Lung (tissue), 11 donors: ENCODE measurements at regions not wholly inside any gene's neighbourhood (a gene's known extent, or its start where the extent isn't known, plus 50 kb on each side); places are given as distances from the start of the nearest gene placed in this dataset.
A peak's percentile ranks its signal among the peaks of the same experiment; 100 is the strongest.

Source experiments
- ATAC-seq: fragments of 200-7000 bp; cut with Tn5 transposase; one replicate; pipeline ENCODE4 v1.9.1; 2020; ENCODE audit warnings: moderate number of reproducible peaks; ENCODE audit not compliant: insufficient read depth, low FRiP score
- DNase-seq, 3 donors: peaks; one replicate each; pipeline ENCODE4 v3.0.0-alpha.2; 2013 to 2017
- H3K27ac ChIP-seq, 2 donors: one replicate each; pipeline ENCODE4 v1.5.1; 2013; ENCODE audit warnings: mild to moderate bottlenecking in 2 of 2, moderate library complexity in 2 of 2, control low read depth in 1 of 2, inconsistent platforms in 1 of 2, low read depth in 1 of 2, low read length in 1 of 2
- H3K27me3 ChIP-seq, 3 donors: one replicate each; pipeline ENCODE4 v1.5.1; 2013; ENCODE audit warnings: low read length in 2 of 3; ENCODE audit not compliant: control insufficient read depth in 3 of 3, insufficient read depth in 3 of 3
- H3K36me3 ChIP-seq, 4 donors: one replicate each; pipeline ENCODE4 v1.5.1; 2013; ENCODE audit warnings: low read length in 4 of 4, mild to moderate bottlenecking in 1 of 4, moderate library complexity in 1 of 4; ENCODE audit not compliant: control insufficient read depth in 4 of 4, insufficient read depth in 4 of 4
- H3K4me1 ChIP-seq, 5 donors: one replicate each; pipeline ENCODE4 v1.5.1; 2013; ENCODE audit warnings: low read length in 5 of 5, mild to moderate bottlenecking in 2 of 5, moderate library complexity in 1 of 5; ENCODE audit not compliant: control insufficient read depth in 5 of 5, insufficient read depth in 5 of 5
- H3K4me3 ChIP-seq: one replicate; pipeline ENCODE4 v1.5.1; 2013; ENCODE audit warnings: mild to moderate bottlenecking, control low read depth, moderate library complexity
- H3K9ac ChIP-seq, 2 donors: one replicate each; pipeline ENCODE4 v1.5.1; 2013; ENCODE audit warnings: low read length in 2 of 2, control low read depth in 1 of 2; ENCODE audit not compliant: insufficient read depth in 1 of 2
- H3K9me3 ChIP-seq, 4 donors: one replicate each; pipeline ENCODE4 v1.5.1; 2013; ENCODE audit warnings: low read length in 3 of 4, mild to moderate bottlenecking in 1 of 4, moderate library complexity in 1 of 4; ENCODE audit not compliant: control insufficient read depth in 4 of 4, insufficient read depth in 3 of 4
- WGBS, 2 donors: extraction: QIAGEN DNeasy Blood & Tissue Kit; methylation state at CpG; one replicate each; pipeline ENCODE4 v1.1.7; 2013; 5-methylcytosine and 5-hydroxymethylcytosine counted together
- TF ChIP-seq, protein P1 (sequence below): IDR thresholded peaks from 2 replicates; pipeline ENCODE4 v1.5.1; 2012; ENCODE audit warnings: mild to moderate bottlenecking; ENCODE audit errors: control extremely low read depth, extremely low read depth
- donor health status: control.
- donor health status: control.
- donor health status: Bipolar disorder and iron deficiency.
- donor health status: healthy.
- donor health status: DM: yes; HTN: yes; CAD: no.

DNA sequence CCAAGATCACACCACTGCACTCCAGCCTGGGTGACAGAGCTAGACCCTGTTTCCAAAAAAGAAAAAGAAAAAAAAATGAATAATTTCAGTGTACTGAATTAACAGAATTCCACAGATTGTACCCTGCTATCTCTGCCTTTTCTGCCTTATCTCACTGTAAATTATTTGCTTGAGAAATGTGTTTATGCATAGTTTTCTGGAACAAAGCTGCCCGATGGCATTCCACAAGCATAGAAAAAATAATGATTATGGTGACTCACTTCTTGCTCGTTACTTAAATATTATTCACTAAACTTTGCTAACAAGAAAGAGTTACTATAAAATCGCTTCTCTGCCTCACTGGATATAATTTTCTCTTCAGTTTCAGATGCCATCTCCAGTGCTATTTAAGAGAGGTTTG is 88.7 kb upstream of the FAM169A start:
- Histone ChIP-seq H3K4me1 (peaks cover 0 to 10% (median 3%) of the 10 kb centered on the region in 5 donors), H3K36me3 (no peaks in the 10 kb centered on the region), H3K9me3 (no peaks in the 10 kb centered on the region), H3K4me3 (no peak overlapping the region), H3K27me3 (no peaks in the 10 kb centered on the region), H3K9ac (no peak overlapping the region), H3K27ac (no peak overlapping the region)
- peak in 2 of 3 donors; percentile 54 to 61 for DNase-seq
- TF ChIP-seq, protein P1, sequence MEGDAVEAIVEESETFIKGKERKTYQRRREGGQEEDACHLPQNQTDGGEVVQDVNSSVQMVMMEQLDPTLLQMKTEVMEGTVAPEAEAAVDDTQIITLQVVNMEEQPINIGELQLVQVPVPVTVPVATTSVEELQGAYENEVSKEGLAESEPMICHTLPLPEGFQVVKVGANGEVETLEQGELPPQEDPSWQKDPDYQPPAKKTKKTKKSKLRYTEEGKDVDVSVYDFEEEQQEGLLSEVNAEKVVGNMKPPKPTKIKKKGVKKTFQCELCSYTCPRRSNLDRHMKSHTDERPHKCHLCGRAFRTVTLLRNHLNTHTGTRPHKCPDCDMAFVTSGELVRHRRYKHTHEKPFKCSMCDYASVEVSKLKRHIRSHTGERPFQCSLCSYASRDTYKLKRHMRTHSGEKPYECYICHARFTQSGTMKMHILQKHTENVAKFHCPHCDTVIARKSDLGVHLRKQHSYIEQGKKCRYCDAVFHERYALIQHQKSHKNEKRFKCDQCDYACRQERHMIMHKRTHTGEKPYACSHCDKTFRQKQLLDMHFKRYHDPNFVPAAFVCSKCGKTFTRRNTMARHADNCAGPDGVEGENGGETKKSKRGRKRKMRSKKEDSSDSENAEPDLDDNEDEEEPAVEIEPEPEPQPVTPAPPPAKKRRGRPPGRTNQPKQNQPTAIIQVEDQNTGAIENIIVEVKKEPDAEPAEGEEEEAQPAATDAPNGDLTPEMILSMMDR: no peak
- no peak for ATAC-seq
- 56 to 70% methylated on average over 3 of the region's 3 CpGs for WGBS, 2 donors

DNA sequence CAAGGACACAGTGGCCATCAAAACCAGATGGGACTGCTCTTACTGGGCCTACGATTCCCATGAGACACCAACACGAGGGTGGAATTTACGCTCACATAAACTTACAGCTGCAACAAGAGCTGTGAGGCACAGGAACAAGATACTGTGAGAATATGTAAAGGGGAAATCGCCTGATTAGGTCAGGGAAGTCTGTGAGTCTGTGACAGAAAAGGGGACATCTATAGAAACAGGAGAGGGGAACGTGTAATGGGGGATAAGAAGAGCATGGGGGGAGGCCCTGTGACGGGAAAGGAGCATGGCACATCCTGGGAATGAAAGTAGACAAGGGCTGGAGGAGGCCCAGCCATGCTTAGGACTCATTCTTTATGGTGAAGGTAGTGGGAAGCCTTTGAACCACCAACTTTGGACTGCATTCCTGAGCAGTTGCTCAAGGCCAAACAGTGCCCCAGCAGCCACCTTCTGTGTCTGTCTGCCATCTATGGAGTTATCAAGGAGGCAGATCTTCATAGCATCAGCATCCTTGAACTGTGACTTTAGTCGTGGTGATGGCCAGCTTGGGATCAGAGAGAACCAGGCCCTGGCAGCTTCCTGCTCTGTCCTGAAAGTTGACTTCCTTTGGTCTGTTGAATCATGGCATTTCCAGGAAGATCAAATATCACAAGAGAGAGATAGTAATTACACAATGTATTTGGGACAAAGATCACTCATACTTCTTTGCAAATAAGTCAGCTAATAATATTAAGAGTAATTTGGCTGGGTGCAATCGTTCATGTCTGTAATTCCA is 87.9 kb upstream of the FAM169A start:
- DNase-seq (no peak), ATAC-seq (peak; percentile 9)

DNA sequence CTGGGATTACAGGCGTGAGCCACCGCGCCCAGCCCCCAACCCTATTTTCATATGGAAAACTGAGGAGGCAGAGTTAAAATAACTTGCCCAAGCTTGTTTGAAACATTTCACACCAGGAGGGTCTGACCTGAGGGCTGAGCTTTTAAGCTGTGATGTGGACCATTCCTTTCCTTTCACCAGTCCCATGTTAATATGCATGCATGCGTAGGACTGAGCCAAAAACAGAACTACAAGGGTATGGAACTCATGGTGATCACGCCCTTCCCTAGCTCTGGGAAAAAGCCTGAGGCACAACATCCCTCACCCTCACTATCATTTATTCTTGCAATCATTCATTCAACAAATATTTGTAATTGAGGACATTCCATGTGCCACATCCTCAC is 87.4 kb upstream of the FAM169A start:
- no peak overlapping the region for H3K4me3 ChIP-seq
- H3K9me3 ChIP-seq: no peaks in the 10 kb centered on the region

More for the DNA sequence above, 87.9 kb upstream of the FAM169A start:
- H3K9ac ChIP-seq: no peak overlapping the region
- H3K36me3 ChIP-seq: no peaks in the 10 kb centered on the region
- H3K4me1 ChIP-seq: peaks cover 0 to 15% (median 3%) of the 10 kb centered on the region in 5 donors
- H3K9me3 ChIP-seq: no peaks in the 10 kb centered on the region
- H3K27ac ChIP-seq: no peak overlapping the region
- H3K4me3 ChIP-seq: no peak overlapping the region
- WGBS, 2 donors: 51 to 66% methylated on average over 8 of the region's 8 CpGs
- TF ChIP-seq, protein P1: no peak
- no peaks in the 10 kb centered on the region for H3K27me3 ChIP-seq

More for the DNA sequence above, 87.4 kb upstream of the FAM169A start:
- DNase-seq: no peak
- no peak for ATAC-seq
- TF ChIP-seq, protein P1: no peak
- Histone ChIP-seq H3K36me3 (no peaks in the 10 kb centered on the region), H3K27ac (no peak overlapping the region), H3K27me3 (no peaks in the 10 kb centered on the region), H3K9ac (no peak overlapping the region), H3K4me1 (peaks cover 0 to 19% (median 3%) of the 10 kb centered on the region in 5 donors)
- 96 to 98% methylated on average over 5 of the region's 5 CpGs for WGBS, 2 donors
